Stomach (tissue), 8 donors: ENCODE measurements at regions not wholly inside any gene's neighbourhood (a gene's known extent, or its start where the extent isn't known, plus 50 kb on each side); places are given as distances from the start of the nearest gene placed in this dataset.

ENCODE experiments used
- DNase-seq, 2 donors: peaks; one replicate each; pipeline versions ENCODE4 v3.0.0 to v3.0.0-alpha.2; 2013 to 2019
- H3K27ac ChIP-seq, 5 donors: fragments of 200-600 bp in 4 of 5; sonication (generic) in 4 of 5; one replicate each; pipeline ENCODE4 v1.5.1; 2013 to 2019; ENCODE audit warnings: mild to moderate bottlenecking in 1 of 5, moderate library complexity in 1 of 5
- H3K27me3 ChIP-seq, 3 donors: fragments of 200-600 bp; sonication (generic); one replicate each; pipeline ENCODE4 v1.5.1; 2017 to 2019; ENCODE audit warnings: mixed run types in 1 of 3
- H3K36me3 ChIP-seq, 4 donors: fragments of 200-600 bp; sonication (generic); 1 replicate in 3 of 4; 2 replicates in 1 of 4; pipeline ENCODE4 v1.5.1; 2016 to 2019
- H3K4me1 ChIP-seq, 4 donors: fragments of 200-600 bp; sonication (generic); one replicate each; pipeline ENCODE4 v1.5.1; 2016 to 2019
- H3K4me3 ChIP-seq, 4 donors: fragments of 200-600 bp; sonication (generic) in 3 of 4; one replicate each; pipeline ENCODE4 v1.5.1; 2016 to 2019; ENCODE audit warnings: mild to moderate bottlenecking in 1 of 4
- H3K9me3 ChIP-seq, 4 donors: fragments of 200-600 bp; sonication (generic); one replicate each; pipeline ENCODE4 v1.5.1; 2016 to 2019
- CTCF ChIP-seq, 7 experiments: fragments of 450-650 bp in 4 of 7; fragments of 200-600 bp in 3 of 7; sonication (generic) in 3 of 7; IDR thresholded peaks; one replicate each; pipeline ENCODE4 v1.5.1; 2016 to 2019; ENCODE audit warnings: antibody characterized with exemption in 7 of 7, control low read depth in 2 of 7, mild to moderate bottlenecking in 1 of 7
- EP300 ChIP-seq: sonication (generic); formaldehyde crosslinking; IDR thresholded peaks from one replicate; pipeline ENCODE4 v1.6.1; 2017; ENCODE audit warnings: antibody characterized with exemption
- POLR2A ChIP-seq, 4 donors: fragments of 450-650 bp; IDR thresholded peaks; one replicate each; pipeline ENCODE4 v1.6.1; 2016; ENCODE audit warnings: antibody characterized with exemption in 4 of 4, control low read depth in 2 of 4, mild to moderate bottlenecking in 1 of 4, moderate library complexity in 1 of 4
- POLR2AphosphoS5 ChIP-seq, 3 donors: sonication (generic); formaldehyde crosslinking; IDR thresholded peaks; one replicate each; pipeline ENCODE4 v1.6.1; 2016; ENCODE audit warnings: antibody characterized with exemption in 3 of 3
- WGBS, 5 donors: extraction: QIAGEN DNeasy Blood & Tissue Kit in 3 of 5; methylation state at CpG; one replicate each; pipeline versions ENCODE4 v1.1.5 to v1.1.7; 2013 to 2018; 5-methylcytosine and 5-hydroxymethylcytosine counted together
- intact Hi-C: fragments of 100-400 bp; cut with DNase I; formaldehyde crosslinking; loops from one replicate; pipeline ENCODE4 v1.15.1; 2023; ENCODE audit warnings: low total_unique reads
- donor health status: healthy with polysubstance abuse.
- donor health status: Bipolar disorder and iron deficiency.
- donor health status: healthy.

- Histone ChIP-seq H3K4me3 (no peak overlapping the region), H3K9me3 (no peaks in the 10 kb centered on the region), H3K4me1 (no peaks in the 10 kb centered on the region), H3K27me3 (peaks cover 0 to 63% (median 0%) of the 10 kb centered on the region in 3 donors), H3K36me3 (no peaks in the 10 kb centered on the region), H3K27ac (no peak overlapping the region)
- DNase-seq, result no peak
- 75 to 90% (median 85%) methylated on average over 2 of the region's 2 CpGs for WGBS, 5 donors
- intact Hi-C loops, result no loop called here
- no peak for TF ChIP-seq EP300
- TF ChIP-seq CTCF (IDR thresholded peaks at IDR 0.05), result no peak
- no peak for TF ChIP-seq POLR2AphosphoS5 (IDR thresholded peaks at IDR 0.05)
- no peak for TF ChIP-seq POLR2A (IDR thresholded peaks at IDR 0.05)
Measured at GRCh38 chr15:85874236-85874635, 79.5 kb upstream of the KLHL25 start.

- Histone ChIP-seq H3K27ac (no peak overlapping the region), H3K4me1 (no peaks in the 10 kb centered on the region), H3K9me3 (no peaks in the 10 kb centered on the region), H3K36me3 (no peaks in the 10 kb centered on the region), H3K4me3 (no peak overlapping the region), H3K27me3 (peaks cover 0 to 71% (median 0%) of the 10 kb centered on the region in 3 donors)
- intact Hi-C loops, result no loop called here
- no peak for DNase-seq
- WGBS, 5 donors, result 68 to 84% (median 71%) methylated on average over 2 of the region's 2 CpGs
- TF ChIP-seq POLR2A (IDR thresholded peaks at IDR 0.05), result no peak
- TF ChIP-seq CTCF (IDR thresholded peaks at IDR 0.05), result no peak
- TF ChIP-seq POLR2AphosphoS5 (IDR thresholded peaks at IDR 0.05), result no peak
- TF ChIP-seq EP300, result no peak
Measured at GRCh38 chr15:85875756-85876155, 81.0 kb upstream of the KLHL25 start.

- no peak overlapping the region for H3K27ac ChIP-seq
- H3K9me3 ChIP-seq, result no peaks in the 10 kb centered on the region
- H3K4me1 ChIP-seq, result no peaks in the 10 kb centered on the region
- TF ChIP-seq POLR2A (IDR thresholded peaks at IDR 0.05), result no peak
- no peak for TF ChIP-seq POLR2AphosphoS5 (IDR thresholded peaks at IDR 0.05)
- TF ChIP-seq EP300, result no peak
- TF ChIP-seq CTCF (IDR thresholded peaks at IDR 0.05), result no peak
- no peak for DNase-seq
- 5 to 12% (median 10%) methylated on average over 3 of the region's 3 CpGs for WGBS, 5 donors
- H3K36me3 ChIP-seq, result no peaks in the 10 kb centered on the region
- no peak overlapping the region for H3K4me3 ChIP-seq
- intact Hi-C loops, result no loop called here
- H3K27me3 ChIP-seq, result peaks cover 0 to 46% (median 0%) of the 10 kb centered on the region in 3 donors
Measured at GRCh38 chr15:85878828-85879225, 84.1 kb upstream of the KLHL25 start.

GRCh38 chr15:85879334-85880163 is 84.8 kb upstream of the KLHL25 start:
- no peaks in the 10 kb centered on the region for H3K4me1 ChIP-seq
- 64 to 71% (median 66%) methylated on average over 20 of the region's 20 CpGs for WGBS, 5 donors
- H3K27me3 ChIP-seq, result peaks cover 0 to 43% (median 0%) of the 10 kb centered on the region in 3 donors
- no peak overlapping the region for H3K27ac ChIP-seq
- no peak overlapping the region for H3K4me3 ChIP-seq
- no peak for TF ChIP-seq CTCF (IDR thresholded peaks at IDR 0.05)
- TF ChIP-seq POLR2A (IDR thresholded peaks at IDR 0.05), result no peak
- no peak for TF ChIP-seq EP300
- no peak for TF ChIP-seq POLR2AphosphoS5 (IDR thresholded peaks at IDR 0.05)
- intact Hi-C loops, result no loop called here
- H3K9me3 ChIP-seq, result no peaks in the 10 kb centered on the region
- no peaks in the 10 kb centered on the region for H3K36me3 ChIP-seq
- DNase-seq, result no peak
